ENCODE measurements at regions not wholly inside any gene's neighbourhood (a gene's known extent, or its start where the extent isn't known, plus 50 kb on each side); places are given as distances from the start of the nearest gene placed in this dataset.

DNA sequence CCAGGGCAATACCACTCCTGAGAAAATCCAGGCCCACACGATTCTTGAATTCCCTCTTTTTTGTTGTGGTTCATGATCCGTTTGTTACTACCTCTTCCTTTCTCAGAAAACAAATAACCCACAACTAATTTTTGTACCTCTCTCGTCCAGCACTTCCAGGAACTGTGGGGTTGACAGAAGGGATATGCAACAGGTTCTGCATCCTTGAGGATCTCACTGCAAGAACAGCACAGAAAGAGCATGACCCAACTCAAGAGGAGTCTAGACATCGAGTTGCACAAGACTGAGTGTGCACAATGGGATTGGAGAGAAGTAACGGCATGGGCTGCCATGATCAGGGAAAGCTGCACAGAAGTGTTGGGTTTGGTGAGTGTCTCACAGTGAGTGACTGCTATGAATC, 533.3 kb downstream of the SOX2 start:
- TF ChIP-seq, protein P1, sequence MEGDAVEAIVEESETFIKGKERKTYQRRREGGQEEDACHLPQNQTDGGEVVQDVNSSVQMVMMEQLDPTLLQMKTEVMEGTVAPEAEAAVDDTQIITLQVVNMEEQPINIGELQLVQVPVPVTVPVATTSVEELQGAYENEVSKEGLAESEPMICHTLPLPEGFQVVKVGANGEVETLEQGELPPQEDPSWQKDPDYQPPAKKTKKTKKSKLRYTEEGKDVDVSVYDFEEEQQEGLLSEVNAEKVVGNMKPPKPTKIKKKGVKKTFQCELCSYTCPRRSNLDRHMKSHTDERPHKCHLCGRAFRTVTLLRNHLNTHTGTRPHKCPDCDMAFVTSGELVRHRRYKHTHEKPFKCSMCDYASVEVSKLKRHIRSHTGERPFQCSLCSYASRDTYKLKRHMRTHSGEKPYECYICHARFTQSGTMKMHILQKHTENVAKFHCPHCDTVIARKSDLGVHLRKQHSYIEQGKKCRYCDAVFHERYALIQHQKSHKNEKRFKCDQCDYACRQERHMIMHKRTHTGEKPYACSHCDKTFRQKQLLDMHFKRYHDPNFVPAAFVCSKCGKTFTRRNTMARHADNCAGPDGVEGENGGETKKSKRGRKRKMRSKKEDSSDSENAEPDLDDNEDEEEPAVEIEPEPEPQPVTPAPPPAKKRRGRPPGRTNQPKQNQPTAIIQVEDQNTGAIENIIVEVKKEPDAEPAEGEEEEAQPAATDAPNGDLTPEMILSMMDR (conservative IDR thresholded peaks at IDR 0.05; ENCODE audit: control insufficient read depth, insufficient read depth, low read depth, low read length), result no peak
- DNase-seq (ENCODE audit: low read depth), result no peak
- no peak overlapping the region for H3K4me3 ChIP-seq (ENCODE audit: control insufficient read depth, low read depth, low read length)

DNA sequence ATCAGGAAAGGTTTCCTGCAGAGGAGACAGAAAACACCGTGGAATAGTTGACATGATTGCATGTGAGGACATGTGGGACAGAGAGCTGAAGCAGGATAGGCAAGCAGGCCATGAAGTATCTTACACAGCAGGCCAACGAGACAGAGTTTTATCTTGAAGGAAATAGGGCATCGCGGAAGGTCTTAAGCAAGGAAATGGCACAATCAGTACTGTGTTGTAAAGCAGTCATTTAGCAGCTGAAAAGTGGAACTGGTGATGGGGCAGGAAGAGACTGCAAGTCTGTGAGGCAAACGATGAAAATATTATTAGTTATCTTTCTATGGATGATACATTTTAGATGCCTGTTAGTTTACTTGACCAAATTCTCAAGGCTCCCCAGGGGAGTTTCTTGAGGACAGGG, 535.1 kb downstream of the SOX2 start:
- DNase-seq (ENCODE audit: low read depth), result no peak
- TF ChIP-seq, protein P1 (conservative IDR thresholded peaks at IDR 0.05; ENCODE audit: control insufficient read depth, insufficient read depth, low read depth, low read length), result no peak
- H3K4me3 ChIP-seq (ENCODE audit: control insufficient read depth, low read depth, low read length), result no peak overlapping the region

DNA sequence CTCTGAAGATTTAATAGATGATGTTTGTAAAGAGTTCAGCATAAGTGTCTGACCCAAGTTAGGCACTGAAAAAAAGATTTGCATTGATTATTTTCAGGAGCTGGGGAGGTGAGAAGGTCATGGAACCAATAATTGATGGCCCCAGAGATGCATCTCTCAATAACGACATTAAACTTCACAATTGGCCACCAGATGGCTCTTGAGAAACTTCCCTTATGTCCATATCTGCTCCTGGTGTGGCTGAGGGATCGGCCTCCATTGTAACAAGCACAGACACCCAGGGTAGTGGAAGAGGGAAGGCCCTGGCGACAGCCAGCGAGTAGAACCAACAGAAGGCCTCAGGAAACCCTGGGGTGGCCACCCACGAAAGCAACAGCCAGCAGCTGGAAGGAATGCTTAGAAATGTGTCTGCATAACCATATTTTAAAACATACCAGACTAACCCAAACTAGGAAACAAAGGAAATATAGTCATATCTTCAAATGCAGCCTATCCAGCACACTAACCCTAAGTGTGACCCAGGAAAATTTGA, 536.7 kb downstream of the SOX2 start:
- TF ChIP-seq, protein P1 (conservative IDR thresholded peaks at IDR 0.05; ENCODE audit: control insufficient read depth, insufficient read depth, low read depth, low read length), result no peak
- no peak overlapping the region for H3K4me3 ChIP-seq (ENCODE audit: control insufficient read depth, low read depth, low read length)
- no peak for DNase-seq (ENCODE audit: low read depth)

DNA sequence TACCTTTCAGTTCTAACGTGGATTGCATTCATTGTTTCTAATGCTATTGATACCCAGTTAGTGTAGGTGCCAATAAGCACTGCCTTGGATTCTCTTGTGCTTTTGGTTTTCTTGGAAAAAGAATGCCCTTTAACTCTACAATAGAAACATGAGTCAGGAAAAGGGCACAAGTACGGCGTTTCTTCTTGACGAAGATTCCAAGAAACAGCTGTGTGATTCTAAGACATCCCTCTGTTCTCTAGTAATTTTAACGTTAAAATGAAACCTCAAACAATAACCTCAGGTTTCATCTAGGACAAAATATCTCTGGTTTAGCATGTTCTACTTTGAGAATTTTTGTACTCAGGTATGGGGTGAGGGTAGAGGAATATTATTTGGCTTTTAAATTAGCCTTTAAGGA, 540.5 kb upstream of the ATP11B start:
- no peak for DNase-seq (ENCODE audit: low read depth)
- no peak overlapping the region for H3K4me3 ChIP-seq (ENCODE audit: control insufficient read depth, low read depth, low read length)
- TF ChIP-seq, protein P1 (conservative IDR thresholded peaks at IDR 0.05; ENCODE audit: control insufficient read depth, insufficient read depth, low read depth, low read length), result no peak

DNA sequence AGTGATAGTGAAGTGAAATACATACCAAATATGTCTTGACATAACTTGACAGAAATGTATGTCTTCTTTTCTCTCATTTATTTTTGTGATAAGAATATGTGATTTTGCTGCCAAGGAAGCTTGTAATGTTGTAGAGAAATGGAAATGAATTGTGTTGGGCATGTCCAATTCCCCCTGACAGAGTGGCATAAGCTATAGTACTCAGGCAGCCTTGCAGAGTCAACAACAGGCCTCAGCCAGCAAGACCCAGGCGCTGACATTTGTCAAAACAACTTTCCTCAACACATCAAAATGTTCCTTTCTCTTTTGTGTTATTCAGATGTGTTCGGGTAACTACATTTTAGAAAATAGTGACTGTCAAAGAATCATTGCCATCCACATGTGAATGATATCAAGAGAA, 538.1 kb upstream of the ATP11B start:
- DNase-seq (ENCODE audit: low read depth), result no peak
- H3K4me3 ChIP-seq (ENCODE audit: control insufficient read depth, low read depth, low read length), result no peak overlapping the region
- TF ChIP-seq, protein P1 (conservative IDR thresholded peaks at IDR 0.05; ENCODE audit: control insufficient read depth, insufficient read depth, low read depth, low read length), result no peak

DNA sequence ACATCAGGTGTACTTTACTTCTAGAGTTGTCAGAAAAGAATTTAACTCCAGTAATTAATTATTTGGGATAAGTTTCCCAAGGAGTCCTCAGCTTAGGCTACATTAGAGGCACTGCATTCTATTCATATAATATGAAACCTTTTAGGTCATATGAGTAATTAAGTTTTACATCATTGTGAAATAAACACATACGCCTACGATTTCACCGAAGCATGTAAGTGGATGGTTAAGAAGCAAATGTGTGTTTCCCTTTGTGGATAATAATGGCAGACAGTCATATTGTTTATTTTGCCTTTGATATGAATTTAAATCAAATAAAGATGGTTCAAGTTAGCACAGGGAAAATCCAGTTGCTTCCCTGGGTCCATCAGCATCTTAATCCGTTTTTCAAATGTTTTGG, 535.9 kb upstream of the ATP11B start:
- TF ChIP-seq, protein P1 (conservative IDR thresholded peaks at IDR 0.05; ENCODE audit: control insufficient read depth, insufficient read depth, low read depth, low read length), result no peak
- no peak for DNase-seq (ENCODE audit: low read depth)
- no peak overlapping the region for H3K4me3 ChIP-seq (ENCODE audit: control insufficient read depth, low read depth, low read length)

All from fibroblast of mammary gland (primary cell).